ENCODE measurements at regions not wholly inside any gene's neighbourhood (a gene's known extent, or its start where the extent isn't known, plus 50 kb on each side); places are given as distances from the start of the nearest gene placed in this dataset.

- ChIA-PET CTCF (ENCODE audit: low intra/inter-chr PET ratio, low total read pairs) (no interaction called here), POLR2A (no interaction called here)
- H3K27me3 ChIP-seq (ENCODE audit: control insufficient read depth in 1 of 2, insufficient read depth in 2 of 2, low read length in 2 of 2), result no peaks in the 10 kb centered on the region
- no peaks in the 10 kb centered on the region for H3K9me3 ChIP-seq (ENCODE audit: low read length)
- in situ Hi-C loops (cut with HindIII; ENCODE audit: extremely low pct_ligation_motif_present, low pct_unique_long_range_greater_than_20kb) (no loop called here), intact Hi-C loops (cut with micrococcal nuclease; ENCODE audit: unreplicated experiment) (no loop called here)
- no peaks in the 10 kb centered on the region for H3K36me3 ChIP-seq (replicated peaks in 1 of 2; ENCODE audit: control insufficient read depth in 1 of 2, insufficient read depth in 2 of 2, low read length in 2 of 2)
- 0% methylated on average over 4 of the region's 4 CpGs for WGBS (ENCODE audit: low lambda C conversion rate)
- no peaks in the 10 kb centered on the region for H3K79me2 ChIP-seq (ENCODE audit: insufficient read depth, low read length)
- FAIRE-seq (no peak), ATAC-seq (no peak), DNase-seq (ENCODE audit: low spot score) (no peak)
- H2AFZ ChIP-seq (ENCODE audit: low read length), result no peak overlapping the region
- no TSS peak for BruUV-seq (replicated peaks)
- H3K27ac ChIP-seq (ENCODE audit: extremely low read length, insufficient read depth, low read length), result no peak overlapping the region
- H3K4me2 ChIP-seq (ENCODE audit: low read depth, low read length), result no peak overlapping the region
- no peaks in the 10 kb centered on the region for H3K4me1 ChIP-seq (ENCODE audit: insufficient read depth, low read length)
- TF ChIP-seq, protein P1, sequence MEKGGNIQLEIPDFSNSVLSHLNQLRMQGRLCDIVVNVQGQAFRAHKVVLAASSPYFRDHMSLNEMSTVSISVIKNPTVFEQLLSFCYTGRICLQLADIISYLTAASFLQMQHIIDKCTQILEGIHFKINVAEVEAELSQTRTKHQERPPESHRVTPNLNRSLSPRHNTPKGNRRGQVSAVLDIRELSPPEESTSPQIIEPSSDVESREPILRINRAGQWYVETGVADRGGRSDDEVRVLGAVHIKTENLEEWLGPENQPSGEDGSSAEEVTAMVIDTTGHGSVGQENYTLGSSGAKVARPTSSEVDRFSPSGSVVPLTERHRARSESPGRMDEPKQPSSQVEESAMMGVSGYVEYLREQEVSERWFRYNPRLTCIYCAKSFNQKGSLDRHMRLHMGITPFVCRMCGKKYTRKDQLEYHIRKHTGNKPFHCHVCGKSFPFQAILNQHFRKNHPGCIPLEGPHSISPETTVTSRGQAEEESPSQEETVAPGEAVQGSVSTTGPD (CRISPR knock-in tag; IDR thresholded peaks at IDR 0.05), result no peak
- TF ChIP-seq ZNF777 (CRISPR knock-in tag; IDR thresholded peaks at IDR 0.05), result no peak
- TF ChIP-seq, protein P2, sequence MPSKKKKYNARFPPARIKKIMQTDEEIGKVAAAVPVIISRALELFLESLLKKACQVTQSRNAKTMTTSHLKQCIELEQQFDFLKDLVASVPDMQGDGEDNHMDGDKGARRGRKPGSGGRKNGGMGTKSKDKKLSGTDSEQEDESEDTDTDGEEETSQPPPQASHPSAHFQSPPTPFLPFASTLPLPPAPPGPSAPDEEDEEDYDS (CRISPR knock-in tag; IDR thresholded peaks at IDR 0.05), result no peak
- no peak for TF ChIP-seq SRY (CRISPR knock-in tag; IDR thresholded peaks at IDR 0.05)
- no peak for TF ChIP-seq MAFK (conservative IDR thresholded peaks at IDR 0.05 in 1 of 2, IDR thresholded peaks at IDR 0.05 in 1 of 2; ENCODE audit: low read length in 2 of 2)
- TF ChIP-seq ZNF546 (CRISPR knock-in tag; conservative IDR thresholded peaks at IDR 0.05), result no peak
- TF ChIP-seq ZNF552 (CRISPR knock-in tag; IDR thresholded peaks at IDR 0.05; ENCODE audit: borderline replicate concordance), result no peak
- TF ChIP-seq IKZF5 (CRISPR knock-in tag; IDR thresholded peaks at IDR 0.05), result no peak
- TF ChIP-seq, protein P3, sequence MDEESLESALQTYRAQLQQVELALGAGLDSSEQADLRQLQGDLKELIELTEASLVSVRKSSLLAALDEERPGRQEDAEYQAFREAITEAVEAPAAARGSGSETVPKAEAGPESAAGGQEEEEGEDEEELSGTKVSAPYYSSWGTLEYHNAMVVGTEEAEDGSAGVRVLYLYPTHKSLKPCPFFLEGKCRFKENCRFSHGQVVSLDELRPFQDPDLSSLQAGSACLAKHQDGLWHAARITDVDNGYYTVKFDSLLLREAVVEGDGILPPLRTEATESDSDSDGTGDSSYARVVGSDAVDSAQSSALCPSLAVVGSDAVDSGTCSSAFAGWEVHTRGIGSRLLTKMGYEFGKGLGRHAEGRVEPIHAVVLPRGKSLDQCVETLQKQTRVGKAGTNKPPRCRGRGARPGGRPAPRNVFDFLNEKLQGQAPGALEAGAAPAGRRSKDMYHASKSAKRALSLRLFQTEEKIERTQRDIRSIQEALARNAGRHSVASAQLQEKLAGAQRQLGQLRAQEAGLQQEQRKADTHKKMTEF (CRISPR knock-in tag; IDR thresholded peaks at IDR 0.05), result no peak
- H4K20me1 ChIP-seq (ENCODE audit: insufficient read depth, low read length), result no peaks in the 10 kb centered on the region
- no peak overlapping the region for H3K4me3 ChIP-seq (replicated peaks in 1 of 3; ENCODE audit: insufficient read depth in 1 of 3, low read depth in 2 of 3, low read length in 3 of 3)
- H3K9ac ChIP-seq (ENCODE audit: insufficient read depth, low read depth, low read length), result no peak overlapping the region
These were observed 277.6 kb upstream of the ZC3H12C start for GRCh38 chr11:109815500-109816150.

Data from HepG2 (cell line).